ENCODE measurements at regions not wholly inside any gene's neighbourhood (a gene's known extent, or its start where the extent isn't known, plus 50 kb on each side); places are given as distances from the start of the nearest gene placed in this dataset.

- no peaks in the 10 kb centered on the region for H3K9me3 ChIP-seq
- H3K36me3 ChIP-seq = no peaks in the 10 kb centered on the region
- intact Hi-C loops (cut with DNase I) = loop anchor here (1.0 to 5.0 kb wide), 2 partner anchors 77 to 391 kb away; partner anchors contain the start of gene GAREM1
- WGBS, 2 donors = 38 to 45% methylated on average over 5 of the region's 5 CpGs
- H3K4me1 ChIP-seq = no peaks in the 10 kb centered on the region
- H3K27ac ChIP-seq = no peak overlapping the region
- H3K27me3 ChIP-seq = no peaks in the 10 kb centered on the region
- DNase-seq = no peak
- H3K4me3 ChIP-seq = no peak overlapping the region
- TF ChIP-seq POLR2A (IDR thresholded peaks at IDR 0.05) (no peak), POLR2AphosphoS5 (IDR thresholded peaks at IDR 0.05) (no peak), CTCF (IDR thresholded peaks at IDR 0.05) (peak; percentile 19 to 52 (median 38))
Observed at GRCh38 chr18:32549248-32550110, 78.8 kb upstream of the GAREM1 start.

- no peaks in the 10 kb centered on the region for H3K9me3 ChIP-seq
- TF ChIP-seq CTCF (IDR thresholded peaks at IDR 0.05) (no peak), POLR2AphosphoS5 (IDR thresholded peaks at IDR 0.05) (no peak), POLR2A (IDR thresholded peaks at IDR 0.05) (no peak), EP300 (IDR thresholded peaks at IDR 0.05) (no peak)
- DNase-seq = no peak
- no peak overlapping the region for H3K4me3 ChIP-seq
- WGBS, 2 donors = 53 to 59% methylated on average over 3 of the region's 3 CpGs
- no peaks in the 10 kb centered on the region for H3K4me1 ChIP-seq
- no peaks in the 10 kb centered on the region for H3K27me3 ChIP-seq
- H3K36me3 ChIP-seq = no peaks in the 10 kb centered on the region
- no peak overlapping the region for H3K27ac ChIP-seq
- intact Hi-C loops (cut with DNase I) = loop anchor here (1.0 kb wide), 1 partner anchor 390 kb away; no protein-coding TSS in a partner anchor
Observed at GRCh38 chr18:32548688-32549087, 78.0 kb upstream of the GAREM1 start.

GRCh38 chr18:32545631-32546030 is 74.9 kb upstream of the GAREM1 start:
- no peaks in the 10 kb centered on the region for H3K4me1 ChIP-seq
- intact Hi-C loops (cut with DNase I) = no loop called here
- TF ChIP-seq POLR2AphosphoS5 (IDR thresholded peaks at IDR 0.05) (no peak), POLR2A (IDR thresholded peaks at IDR 0.05) (no peak), EP300 (IDR thresholded peaks at IDR 0.05) (no peak), CTCF (IDR thresholded peaks at IDR 0.05) (no peak)
- 96% methylated on average over 2 of the region's 2 CpGs for WGBS, 2 donors
- DNase-seq = no peak
- no peaks in the 10 kb centered on the region for H3K9me3 ChIP-seq
- H3K4me3 ChIP-seq = no peak overlapping the region
- no peaks in the 10 kb centered on the region for H3K36me3 ChIP-seq
- no peak overlapping the region for H3K27ac ChIP-seq
- H3K27me3 ChIP-seq = no peaks in the 10 kb centered on the region

- 85 to 89% methylated on average over 1 of the region's 1 CpG for WGBS, 2 donors
Observed at GRCh38 chr18:32544088-32544487, 73.4 kb upstream of the GAREM1 start.

More at GRCh38 chr18:32544088-32544487, 73.4 kb upstream of the GAREM1 start:
- no peaks in the 10 kb centered on the region for H3K4me1 ChIP-seq
- intact Hi-C loops (cut with DNase I) = no loop called here
- no peak for DNase-seq
- TF ChIP-seq POLR2A (IDR thresholded peaks at IDR 0.05) = no peak
- no peak for TF ChIP-seq EP300 (IDR thresholded peaks at IDR 0.05)
- TF ChIP-seq CTCF (IDR thresholded peaks at IDR 0.05) = no peak
- no peak for TF ChIP-seq POLR2AphosphoS5 (IDR thresholded peaks at IDR 0.05)
- H3K4me3 ChIP-seq = no peak overlapping the region
- no peaks in the 10 kb centered on the region for H3K9me3 ChIP-seq
- H3K27ac ChIP-seq = no peak overlapping the region
- no peaks in the 10 kb centered on the region for H3K27me3 ChIP-seq
- H3K36me3 ChIP-seq = no peaks in the 10 kb centered on the region

All from sigmoid colon (tissue), 6 donors.